Central memory CD4-positive, alpha-beta T cell (primary cell): ENCODE measurements at regions not wholly inside any gene's neighbourhood (a gene's known extent, or its start where the extent isn't known, plus 50 kb on each side); places are given as distances from the start of the nearest gene placed in this dataset.

ENCODE experiments used
- DNase-seq: peaks from one replicate; pipeline ENCODE4 v3.0.0; 2022

DNA sequence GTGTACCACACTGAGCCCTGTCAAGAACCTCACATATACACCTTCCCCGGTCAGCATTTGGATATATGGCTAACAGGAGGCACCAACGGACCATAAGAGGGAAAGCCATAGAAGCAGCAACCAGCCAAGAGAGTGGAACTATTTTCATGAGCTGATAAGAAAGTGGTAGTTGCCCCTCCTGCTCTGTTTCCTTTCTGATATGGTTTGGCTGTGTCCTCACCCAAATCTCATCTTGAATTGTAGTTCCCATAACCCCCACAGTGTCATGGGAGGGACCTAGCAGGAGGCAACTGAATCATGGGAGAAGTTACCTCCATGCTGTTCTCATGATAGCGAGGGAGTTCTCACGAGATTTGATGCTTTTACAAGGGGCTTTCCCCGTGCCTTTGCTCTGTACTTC is 366.1 kb upstream of the DAB1 start:
- no peak for DNase-seq

DNA sequence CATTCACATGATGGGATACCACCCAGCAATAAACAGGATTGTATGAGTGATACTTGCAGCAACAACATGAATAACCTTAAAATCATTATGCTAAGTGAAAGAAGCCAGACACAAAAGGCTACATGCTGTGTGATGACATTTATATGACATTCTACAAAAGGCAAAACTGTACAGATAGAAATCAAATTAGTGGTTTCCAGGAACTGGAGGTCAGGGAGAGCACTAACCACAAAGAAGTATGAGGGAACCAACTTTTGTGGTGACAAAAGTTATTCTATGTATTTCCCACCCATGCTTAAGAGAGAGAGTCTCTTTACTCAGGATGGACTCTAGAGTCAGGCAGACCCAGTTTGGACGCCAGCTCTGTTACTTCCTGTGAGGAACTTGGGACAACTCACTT is 364.5 kb upstream of the DAB1 start:
- DNase-seq, result no peak

DNA sequence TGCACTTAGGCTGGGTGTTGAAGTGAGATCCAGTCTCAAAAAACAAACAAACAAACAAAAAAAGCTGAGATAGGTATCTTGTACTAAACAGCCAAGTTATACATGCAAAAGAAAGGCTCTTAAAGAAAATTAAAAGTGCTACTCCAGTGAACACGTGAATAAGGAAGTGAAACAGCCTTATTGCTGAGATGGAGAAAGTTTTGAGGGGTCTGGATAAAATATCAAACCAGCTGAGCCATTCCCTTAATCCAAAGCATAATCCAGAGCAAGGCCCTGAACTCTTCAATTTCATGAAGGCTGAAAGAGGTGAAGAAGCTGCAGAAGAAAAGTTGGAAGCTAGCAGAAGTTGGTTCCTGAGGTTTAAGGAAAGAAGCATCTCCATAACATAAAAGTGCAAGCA is 360.5 kb upstream of the DAB1 start:
- DNase-seq, result no peak

DNA sequence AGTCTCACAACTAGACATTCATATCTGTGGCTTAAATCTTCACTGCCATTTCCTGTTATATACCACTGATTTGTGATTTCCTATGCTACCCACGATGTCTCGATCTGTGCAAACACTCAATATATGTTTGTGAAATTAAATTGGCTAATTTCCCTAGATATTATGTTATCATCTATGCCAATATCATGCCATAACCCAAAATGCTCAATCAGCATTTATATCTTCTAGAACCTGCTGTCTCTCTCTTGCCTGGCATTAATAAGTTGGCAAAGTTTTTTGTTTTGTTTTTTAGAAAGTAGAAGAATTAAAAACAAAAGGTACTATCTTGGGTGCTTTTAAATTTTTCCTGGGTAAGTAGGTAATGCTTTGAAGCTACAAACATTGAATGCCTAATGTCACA is 358.5 kb upstream of the DAB1 start:
- DNase-seq, result no peak

DNA sequence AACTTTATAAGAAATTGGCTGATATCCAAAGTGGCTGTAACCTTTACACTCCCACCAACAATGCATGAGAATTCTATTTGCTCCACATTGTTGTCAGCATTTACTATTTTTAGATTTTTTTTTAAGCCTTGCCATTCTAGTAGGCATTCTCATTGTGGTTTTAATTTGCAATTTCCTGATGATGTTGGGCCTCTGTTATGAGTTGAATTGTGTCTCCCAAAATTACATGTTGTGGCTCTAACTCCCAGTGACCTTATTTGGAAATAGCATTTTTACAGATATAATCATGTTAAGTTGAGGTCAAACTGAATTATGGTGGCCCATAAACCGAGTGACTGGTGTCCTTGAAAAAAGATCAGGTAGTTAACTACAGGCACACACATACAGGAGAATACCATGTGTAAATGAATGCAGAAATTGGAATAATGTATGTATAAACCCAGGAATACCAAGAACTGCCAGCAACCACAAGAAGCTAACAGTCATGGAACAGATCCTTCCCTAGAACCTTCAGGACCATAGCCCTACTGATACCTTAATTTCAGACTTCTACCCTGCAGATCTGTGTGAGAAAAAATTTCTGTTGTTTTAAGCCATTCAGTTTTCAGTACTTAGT is 348.8 kb upstream of the DAB1 start:
- no peak for DNase-seq

DNA sequence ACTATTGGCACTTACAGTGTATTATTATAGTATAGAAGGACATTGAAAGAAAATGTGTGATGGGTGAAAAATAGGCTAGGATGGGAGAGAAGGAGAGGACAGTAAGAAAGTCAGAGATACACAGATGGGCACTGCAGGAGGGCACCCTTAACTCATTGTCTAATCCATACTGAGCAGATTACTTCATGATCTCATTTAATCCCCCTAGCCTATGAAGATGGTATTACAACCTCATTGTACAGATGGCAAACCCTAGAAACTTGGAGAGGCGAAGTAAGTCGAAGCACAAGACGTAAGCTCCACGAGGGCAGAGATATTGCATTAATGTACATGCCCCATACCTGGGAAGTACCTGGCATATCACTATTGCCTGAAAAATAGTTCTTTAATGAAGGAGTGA is 346.9 kb upstream of the DAB1 start:
- no peak for DNase-seq

DNA sequence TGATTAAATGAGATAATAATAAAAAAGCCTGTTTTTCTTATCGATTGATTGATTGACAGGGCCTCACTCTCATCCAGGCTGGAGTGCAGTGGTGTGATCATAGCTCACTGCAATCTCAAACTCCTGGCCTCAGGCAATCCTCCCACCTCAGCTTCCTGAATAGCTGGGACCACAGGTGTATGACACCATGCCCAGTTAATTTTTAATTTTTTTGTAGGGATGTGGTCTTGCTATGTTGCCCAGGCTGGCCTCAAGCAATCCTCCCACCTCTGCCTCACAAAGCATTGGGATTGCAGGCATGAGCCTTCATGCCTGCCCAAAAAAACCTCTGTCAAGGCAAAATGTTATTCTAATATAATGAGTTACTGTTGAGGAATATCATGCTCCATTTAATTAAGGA is 346.4 kb upstream of the DAB1 start:
- no peak for DNase-seq

DNA sequence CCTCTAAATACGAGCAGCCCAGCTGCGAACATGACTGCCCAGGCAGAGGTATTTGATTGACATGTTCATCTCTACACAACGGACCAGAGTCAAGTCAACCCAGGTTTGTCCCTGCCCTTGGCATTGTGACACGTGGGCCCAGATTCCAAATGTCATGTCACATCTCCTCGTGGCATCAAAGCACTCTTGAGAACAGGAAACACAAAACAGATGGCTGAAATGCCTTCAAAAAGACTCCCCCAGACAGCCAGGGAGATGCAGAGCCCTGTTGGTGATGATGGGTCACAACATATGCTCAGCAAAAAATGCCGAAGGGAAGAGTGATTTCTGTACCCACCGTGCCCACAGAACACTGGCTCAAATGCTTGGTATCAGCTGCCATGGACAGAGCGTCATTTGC is 337.8 kb upstream of the DAB1 start:
- no peak for DNase-seq

DNA sequence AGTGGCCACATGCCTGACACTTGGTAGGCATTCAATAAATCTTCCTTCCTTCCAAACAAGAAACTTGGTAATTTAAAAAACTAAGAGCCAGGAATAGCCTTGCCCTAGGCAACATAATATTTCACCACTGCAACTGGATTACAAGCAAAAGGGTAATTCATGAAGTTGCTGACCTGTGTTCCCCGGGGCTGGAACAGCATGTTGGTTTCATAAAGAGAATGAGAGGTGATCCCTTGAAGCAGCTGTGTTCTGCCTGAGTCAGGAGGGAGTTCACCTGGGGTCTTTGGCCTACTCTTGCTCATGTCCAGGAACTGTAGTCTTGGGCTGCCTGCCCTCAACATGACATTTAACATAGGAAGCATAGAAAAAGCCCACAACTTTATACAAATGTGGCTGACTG is 329.0 kb upstream of the DAB1 start:
- DNase-seq, result no peak

DNA sequence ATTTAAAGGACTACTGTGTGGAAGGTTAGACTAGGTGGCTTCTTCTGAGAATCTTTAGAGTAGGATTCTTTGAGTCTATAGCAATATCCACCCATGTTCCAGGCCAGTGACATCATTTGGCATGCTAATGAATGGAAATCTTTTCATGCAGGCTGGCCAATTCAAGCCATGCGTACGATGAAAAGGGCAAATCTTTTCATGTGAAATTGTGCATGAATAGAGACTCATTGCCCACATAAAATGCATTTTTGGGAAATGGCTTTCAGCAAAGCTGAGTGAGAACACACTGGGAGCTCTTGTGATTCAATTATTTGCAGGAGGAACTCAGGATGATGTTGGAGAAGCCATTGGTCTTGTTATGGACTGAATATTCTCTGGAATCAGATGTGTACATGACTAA is 324.9 kb upstream of the DAB1 start:
- DNase-seq, result no peak

DNA sequence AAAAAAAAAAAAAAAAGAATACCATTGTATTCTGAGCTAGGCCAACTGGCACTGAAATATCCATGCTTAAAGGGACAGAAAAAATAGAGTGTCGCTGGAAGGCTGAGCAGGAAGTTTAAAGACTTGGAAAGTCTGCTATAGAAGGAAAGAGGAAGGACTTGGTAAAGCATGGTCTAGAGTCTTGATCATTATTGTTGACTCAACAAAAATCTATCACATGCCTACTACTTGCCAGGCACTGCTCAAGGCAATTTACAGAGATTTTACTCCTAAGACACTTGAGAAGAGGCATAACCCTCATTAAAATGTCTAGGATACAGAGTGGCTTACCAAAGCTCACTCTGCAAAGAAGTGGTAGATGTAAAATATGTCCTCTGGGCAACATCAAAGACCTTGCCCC is 324.0 kb upstream of the DAB1 start:
- no peak for DNase-seq

DNA sequence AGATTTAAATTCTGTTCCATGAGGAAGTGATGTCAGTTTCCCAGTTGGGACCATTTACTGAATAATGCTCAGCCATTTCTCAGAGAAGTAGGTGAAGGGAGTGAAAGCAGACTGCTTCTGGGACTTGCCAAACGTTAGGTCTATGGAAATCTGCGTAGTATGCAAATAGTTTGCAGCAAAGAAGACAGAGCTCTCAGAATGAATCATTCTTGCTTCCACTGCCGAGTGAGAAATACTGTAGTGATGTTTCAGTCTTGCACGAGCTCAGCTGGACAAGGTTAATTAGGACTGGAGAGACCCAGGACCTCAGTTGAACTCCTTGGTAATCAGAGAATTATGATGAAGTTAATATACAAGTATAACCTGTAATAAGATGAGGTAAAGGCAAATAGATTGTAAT is 317.7 kb upstream of the DAB1 start:
- no peak for DNase-seq

DNA sequence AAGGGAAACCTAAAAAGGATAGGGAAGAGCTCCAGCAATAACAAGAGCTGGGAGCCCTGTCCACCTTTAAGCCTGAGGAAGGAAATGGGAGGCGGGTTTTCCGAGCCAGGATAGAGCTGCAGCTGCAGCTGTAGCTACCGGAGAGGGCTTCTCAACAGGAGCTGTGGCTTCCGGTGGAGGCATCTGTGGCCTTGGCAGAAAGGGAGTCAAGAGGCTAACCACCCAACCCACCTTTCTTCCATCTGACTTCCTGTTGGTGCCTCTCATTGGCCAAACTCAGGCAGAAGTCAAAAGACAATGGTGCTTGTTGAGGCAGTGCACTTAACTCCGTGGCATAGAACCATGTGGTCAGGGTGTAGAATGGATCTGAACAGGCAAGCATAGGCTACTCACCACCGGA is 313.1 kb upstream of the DAB1 start:
- no peak for DNase-seq

DNA sequence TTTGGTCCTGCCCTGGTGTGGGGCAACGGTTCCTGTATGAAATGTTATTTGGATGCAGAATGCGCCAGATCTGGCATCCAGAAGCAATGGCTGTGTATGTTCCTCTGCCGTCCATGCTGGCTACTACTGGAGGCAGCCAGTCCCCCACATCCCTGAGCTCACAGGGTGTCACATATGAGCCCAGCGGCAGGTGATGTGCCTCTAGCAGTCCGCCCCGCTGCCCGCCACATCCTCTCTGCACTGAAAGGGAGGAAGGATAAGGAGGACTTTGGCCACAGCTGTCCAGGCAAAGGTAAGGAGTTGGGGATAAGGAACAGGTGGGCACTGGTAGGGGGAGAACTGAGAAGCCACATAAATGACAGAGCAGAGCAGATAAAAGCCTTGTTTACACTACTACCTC is 305.3 kb upstream of the DAB1 start:
- no peak for DNase-seq

DNA sequence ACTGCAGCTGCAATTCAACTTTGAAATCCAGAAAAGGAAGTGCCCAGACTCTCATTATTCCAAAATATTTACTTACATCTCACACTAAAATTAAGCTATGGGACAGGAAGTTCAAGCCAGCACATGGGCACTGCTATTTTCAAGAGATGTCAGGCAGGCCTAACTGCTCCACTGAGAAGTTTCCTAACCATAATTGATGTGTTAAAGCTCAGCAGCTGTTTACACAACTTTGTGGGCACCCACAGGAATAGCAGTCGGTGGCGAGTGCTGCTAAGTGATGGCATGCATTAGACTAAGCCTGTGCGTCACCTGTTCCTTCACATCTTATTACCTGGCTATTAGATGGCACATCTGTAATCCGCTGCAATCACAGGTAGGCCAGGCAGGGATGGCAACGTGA is 303.3 kb upstream of the DAB1 start:
- DNase-seq, result no peak

DNA sequence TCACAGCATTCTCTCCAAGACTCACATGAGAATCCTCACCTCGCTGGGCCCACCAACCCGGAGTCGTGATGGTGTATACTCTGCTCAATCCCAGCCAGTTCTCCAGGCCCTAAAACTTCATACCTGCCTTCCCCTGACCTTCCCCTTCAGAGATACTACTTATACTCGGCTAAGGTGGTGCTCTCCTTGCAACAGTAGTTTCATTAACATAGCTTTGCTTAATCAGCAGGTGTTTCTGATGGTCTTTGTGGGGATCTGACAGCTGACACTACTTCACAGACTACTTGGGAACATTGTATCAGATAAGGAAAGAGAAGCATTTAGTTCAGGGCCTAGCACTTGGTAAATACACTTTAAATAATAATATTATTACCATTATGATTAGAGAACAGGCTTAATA is 301.5 kb upstream of the DAB1 start:
- no peak for DNase-seq

DNA sequence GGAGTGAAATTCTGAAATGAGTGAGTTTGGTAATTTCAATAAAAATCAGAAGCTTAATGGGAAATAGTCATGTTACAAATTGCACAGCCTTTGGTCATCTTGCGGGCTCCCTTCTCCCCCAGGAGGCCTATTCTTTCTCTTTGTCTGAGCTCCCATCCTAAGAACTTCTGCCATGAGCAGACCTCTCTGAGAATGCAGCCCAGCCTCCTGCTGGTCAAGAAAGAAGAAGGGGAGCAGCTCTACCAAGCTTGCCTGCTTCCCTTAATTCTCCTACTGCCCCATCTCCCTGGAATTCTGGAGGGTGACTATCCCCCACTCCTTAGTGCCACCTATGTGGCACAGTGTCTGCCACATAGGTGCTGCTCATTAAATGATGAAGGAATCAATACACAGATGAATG is 300.7 kb upstream of the DAB1 start:
- no peak for DNase-seq

DNA sequence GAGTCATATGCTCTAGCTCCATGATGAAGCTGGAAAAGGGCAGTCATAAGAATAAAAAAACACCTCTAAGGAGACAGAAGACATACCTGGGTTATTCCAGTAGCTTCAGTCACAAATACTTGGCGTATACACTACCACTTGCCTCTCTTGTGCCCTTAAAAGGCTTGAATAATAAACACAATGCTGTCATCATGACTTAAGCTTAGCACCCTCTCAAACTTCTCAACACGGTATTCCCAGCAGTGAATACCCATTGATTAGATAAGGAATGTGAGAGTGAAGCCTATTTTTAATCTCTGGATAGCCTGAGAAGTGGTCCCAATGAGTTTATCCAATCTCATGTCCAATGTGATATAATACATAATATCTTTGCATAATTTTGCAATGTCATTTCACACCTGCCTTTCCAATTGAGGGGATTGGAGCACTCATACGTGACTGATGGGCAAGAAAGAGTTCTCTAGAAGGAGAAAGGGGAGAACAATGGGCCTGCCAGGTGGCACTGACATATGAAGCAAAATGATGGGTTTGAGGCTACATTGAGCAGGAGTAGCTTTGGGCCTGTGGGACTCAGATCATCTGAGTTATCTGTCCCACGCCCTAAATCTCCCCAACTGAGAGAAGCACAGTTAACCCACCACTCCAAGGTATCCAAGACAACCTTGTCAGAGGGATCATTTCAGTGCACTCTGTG is 298.6 kb upstream of the DAB1 start:
- no peak for DNase-seq

DNA sequence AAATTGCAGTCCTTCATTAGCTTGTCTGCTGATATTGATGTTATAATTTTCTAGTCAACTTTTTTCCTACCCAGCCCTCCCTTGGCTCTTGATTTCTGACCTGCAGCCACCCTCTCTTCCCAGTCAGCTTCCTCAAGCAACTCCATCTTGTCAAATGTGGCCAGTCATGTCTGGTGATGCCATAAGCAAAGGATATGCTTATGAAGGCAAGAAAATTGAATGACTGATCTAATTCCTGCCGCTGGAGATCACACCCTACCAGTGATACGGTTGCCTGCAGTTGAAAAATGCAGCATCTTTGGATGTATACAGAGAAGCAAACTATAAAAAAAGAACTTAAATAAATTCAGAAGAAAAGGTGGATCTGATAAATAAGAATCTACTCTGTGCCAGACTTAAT is 297.1 kb upstream of the DAB1 start:
- no peak for DNase-seq

DNA sequence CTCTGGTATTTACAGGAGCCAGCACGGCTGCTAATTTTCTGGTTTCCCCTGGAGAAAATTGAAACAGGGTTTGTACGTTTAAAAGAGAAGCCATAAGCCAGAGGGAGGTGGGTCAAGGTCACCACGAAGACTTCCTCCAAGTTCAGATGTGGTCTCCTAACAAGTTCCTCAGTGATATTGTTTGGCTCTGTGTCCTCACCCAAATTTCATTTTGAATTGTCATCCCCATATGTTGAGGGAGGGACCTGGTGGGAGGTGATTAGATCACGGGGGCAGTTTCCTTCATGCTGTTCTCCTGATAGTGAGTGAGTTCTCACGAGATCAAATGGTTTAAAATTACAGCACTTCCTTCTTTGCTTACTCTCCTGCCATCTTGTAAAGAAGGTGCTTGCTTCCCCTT is 295.4 kb upstream of the DAB1 start:
- no peak for DNase-seq

DNA sequence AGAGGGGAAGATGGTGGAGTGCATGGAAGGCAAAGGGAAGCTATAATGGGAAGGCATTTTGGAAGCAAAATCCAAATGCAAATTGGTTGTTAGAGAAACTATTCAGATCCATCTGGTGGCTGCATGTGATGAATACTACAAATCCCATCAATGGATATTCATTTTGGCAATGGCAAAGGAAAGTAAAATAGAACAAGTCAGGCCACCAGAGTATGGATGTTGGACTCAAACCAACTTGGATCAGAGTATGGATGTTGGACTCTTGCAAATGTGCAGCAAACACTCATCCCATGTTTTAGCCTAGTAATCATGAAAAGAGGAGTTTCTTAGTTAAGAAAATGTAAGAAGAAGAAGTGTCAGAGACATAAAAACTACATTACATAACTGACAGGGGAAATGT is 289.6 kb upstream of the DAB1 start:
- no peak for DNase-seq

DNA sequence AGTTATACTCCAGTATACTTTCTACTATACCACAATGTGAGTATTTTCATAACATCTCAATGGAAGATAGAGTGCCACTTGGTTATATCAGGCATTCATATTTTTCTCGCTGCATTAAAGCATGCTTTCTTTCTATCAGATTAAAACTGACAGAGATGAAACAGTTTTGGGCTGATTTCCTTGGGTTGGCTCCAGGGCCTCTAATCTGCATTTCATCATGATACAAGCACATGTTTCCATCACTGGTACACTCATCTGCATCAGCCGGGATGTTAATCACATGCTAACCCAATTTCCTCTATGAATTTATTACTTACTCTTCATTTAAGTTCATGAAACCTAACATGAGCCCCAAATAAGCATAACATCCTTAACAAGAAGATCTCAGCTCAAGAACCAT is 289.0 kb upstream of the DAB1 start:
- no peak for DNase-seq

DNA sequence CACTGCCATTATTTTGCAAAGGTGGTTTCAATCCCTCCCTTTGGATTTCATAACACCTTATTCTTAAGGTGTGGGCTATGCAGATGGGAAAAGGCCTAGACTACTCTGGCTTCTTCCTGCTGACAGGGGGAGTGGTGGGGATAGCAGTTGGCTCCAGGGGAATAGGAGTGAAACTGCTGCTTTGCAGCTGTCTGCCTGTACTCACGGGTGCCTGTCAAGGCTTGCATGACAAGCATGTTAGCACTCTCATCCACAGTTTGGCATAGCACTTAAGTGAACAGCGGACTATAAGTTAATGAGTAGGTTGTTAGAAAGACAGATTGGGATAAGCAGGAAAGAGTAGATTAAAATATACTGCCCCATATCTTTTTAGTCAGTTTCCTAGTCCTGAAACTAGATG is 287.5 kb upstream of the DAB1 start:
- no peak for DNase-seq

DNA sequence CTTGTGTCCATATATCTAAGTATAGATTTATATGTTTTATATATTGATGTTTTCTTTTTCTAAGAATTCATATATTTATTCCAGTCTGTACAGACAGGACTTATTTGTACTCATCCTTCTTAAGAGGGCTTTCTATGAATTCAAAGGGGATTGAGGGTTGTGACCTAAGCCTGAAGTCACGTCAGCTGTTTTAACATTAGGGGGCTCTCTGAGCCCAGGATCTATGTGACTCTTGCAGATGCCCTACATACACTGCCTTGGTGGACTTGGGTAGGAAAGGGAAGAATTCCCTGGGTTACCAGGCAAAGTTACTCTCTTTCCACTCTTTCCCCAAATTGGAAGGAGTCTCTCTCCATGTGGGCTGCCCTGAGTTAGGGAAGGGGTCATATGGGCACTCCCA is 283.8 kb upstream of the DAB1 start:
- no peak for DNase-seq

DNA sequence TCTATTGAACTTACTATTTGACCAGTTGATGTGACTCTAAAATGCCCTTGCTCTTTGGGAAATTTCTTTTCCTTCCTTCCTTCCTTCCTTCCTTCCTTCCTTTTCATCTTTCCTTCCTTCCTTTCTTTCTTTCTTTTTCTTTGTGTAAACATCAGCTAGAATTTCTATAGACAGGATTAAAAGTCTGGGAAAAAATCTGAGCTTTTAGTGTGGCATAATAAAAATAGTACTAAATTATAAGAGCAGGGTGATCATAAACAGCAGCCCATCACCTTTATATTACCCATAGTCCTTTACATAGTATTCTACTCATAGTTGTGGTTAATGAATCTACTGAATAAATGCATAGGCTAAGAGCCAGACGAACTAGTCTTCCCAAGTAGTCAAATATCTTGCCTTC is 281.0 kb upstream of the DAB1 start:
- no peak for DNase-seq
